Effector memory CD8-positive, alpha-beta T cell (primary cell): ENCODE measurements at regions not wholly inside any gene's neighbourhood (a gene's known extent, or its start where the extent isn't known, plus 50 kb on each side); places are given as distances from the start of the nearest gene placed in this dataset.
"Not testable (repeated sequence)": the region's sequence is repeated elsewhere in the genome, so short reads cannot be mapped to it uniquely, and the experiment has no call there.

ENCODE experiments used
- ATAC-seq: fragments of 150-1000 bp; cut with Tn5 transposase; replicated peaks from 2 replicates; pipeline ENCODE4 v1.10.0; 2021; ENCODE audit warnings: mild to moderate bottlenecking, moderate library complexity
- DNase-seq, 3 experiments: peaks; one replicate each; pipeline ENCODE4 v3.0.0; 2021
- H3K27ac Mint-ChIP-seq, 2 donors: one replicate each; pipeline ENCODE4 v1.8.0; 2022; ENCODE audit warnings: mild to moderate bottlenecking in 2 of 2, mixed read lengths in 2 of 2, moderate library complexity in 2 of 2
- H3K27me3 Mint-ChIP-seq, 2 donors: one replicate each; pipeline ENCODE4 v1.8.0; 2022; ENCODE audit warnings: mixed read lengths in 2 of 2
- H3K36me3 Mint-ChIP-seq: one replicate; pipeline ENCODE4 v1.8.0; 2022; ENCODE audit warnings: mild to moderate bottlenecking, moderate library complexity, mixed read lengths; ENCODE audit not compliant: insufficient read depth
- H3K4me1 Mint-ChIP-seq, 2 donors: one replicate each; pipeline ENCODE4 v1.8.0; 2022; ENCODE audit warnings: low read depth in 2 of 2, mixed read lengths in 2 of 2
- H3K4me3 Mint-ChIP-seq, 2 donors: one replicate each; pipeline ENCODE4 v1.8.0; 2022; ENCODE audit warnings: mild to moderate bottlenecking in 2 of 2, mixed read lengths in 2 of 2, moderate library complexity in 2 of 2
- H3K9me3 Mint-ChIP-seq, 2 donors: one replicate each; pipeline ENCODE4 v1.8.0; 2022; ENCODE audit warnings: mixed read lengths in 2 of 2

DNA sequence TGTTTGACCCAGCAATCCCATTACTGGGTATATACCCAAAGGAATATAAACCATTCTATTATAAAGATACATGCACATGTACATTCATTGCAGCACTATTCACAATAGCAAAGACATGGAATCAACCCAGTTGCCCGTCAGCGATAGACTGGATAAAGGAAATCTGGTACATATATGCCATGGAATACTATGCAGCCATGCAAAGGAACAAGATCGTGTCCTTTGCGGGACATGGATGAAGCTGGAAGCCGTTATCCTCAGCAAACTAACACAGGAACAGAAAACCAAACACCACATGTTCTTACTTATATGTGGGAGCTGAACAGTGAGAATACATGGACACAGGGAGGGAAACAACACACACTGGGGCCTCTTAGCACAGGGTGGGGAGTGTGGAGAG is 95.1 kb downstream of the USP22 start:
- not testable (repeated sequence) for DNase-seq, H3K4me3 Mint-ChIP-seq, H3K36me3 Mint-ChIP-seq, H3K4me1 Mint-ChIP-seq, ATAC-seq, H3K27ac Mint-ChIP-seq, H3K9me3 Mint-ChIP-seq
- H3K27me3 Mint-ChIP-seq = peaks cover 46 to 76% of the 10 kb centered on the region in 2 donors

DNA sequence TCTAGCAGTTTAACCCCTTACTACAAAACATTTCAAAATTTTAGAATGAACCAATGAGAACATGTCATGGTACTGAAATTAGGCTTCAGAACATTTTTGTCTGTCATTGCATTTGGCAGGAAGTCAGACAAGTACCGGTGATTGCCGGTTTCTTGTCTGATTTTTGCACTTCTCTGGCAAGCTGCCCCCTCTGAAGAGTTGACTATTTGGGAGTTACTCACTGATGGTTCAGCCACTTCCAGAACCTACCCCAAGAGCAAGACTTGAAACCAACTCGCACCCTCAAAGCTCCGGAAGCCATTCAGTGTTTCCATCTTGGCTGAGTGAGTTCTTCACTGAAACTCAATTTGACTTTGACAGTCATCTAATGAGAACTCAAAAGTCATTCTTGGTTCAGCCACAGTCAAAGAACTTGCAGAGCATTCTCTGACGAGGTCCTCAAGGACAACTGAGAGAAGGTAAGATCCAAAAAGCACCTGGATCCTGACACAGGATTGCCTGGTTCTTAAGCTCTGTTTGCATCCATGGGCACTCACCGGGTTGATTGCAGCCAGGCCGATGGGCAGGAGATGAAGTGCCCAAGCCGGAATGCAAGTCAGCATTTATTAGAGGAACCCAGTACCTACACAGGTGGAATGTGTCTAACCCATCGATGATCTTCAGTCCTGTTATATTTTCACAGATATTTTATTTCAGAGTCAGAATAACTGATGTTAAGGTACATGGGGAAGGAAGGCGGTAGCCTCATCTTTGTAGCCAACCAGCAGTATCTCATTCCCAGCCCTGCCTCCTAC is 93.6 kb downstream of the USP22 start:
- ATAC-seq (no peak), DNase-seq (no peak)
- Mint-ChIP-seq H3K27me3 (peaks cover 48 to 76% of the 10 kb centered on the region in 2 donors), H3K36me3 (no peaks in the 10 kb centered on the region), H3K4me3 (no peak overlapping the region), H3K9me3 (no peaks in the 10 kb centered on the region), H3K27ac (no peak overlapping the region), H3K4me1 (no peaks in the 10 kb centered on the region)
